ENCODE measurements at regions not wholly inside any gene's neighbourhood (a gene's known extent, or its start where the extent isn't known, plus 50 kb on each side); places are given as distances from the start of the nearest gene placed in this dataset.

GRCh38 chr11:80519596-80520506 is 1079.0 kb upstream of the TENM4 start:
- Histone ChIP-seq H3K27ac (ENCODE audit: extremely low read length, insufficient read depth, low read length) (no peak overlapping the region), H4K20me1 (ENCODE audit: insufficient read depth, low read length) (no peaks in the 10 kb centered on the region), H3K79me2 (ENCODE audit: insufficient read depth, low read length) (no peaks in the 10 kb centered on the region), H3K27me3 (ENCODE audit: control insufficient read depth in 1 of 2, insufficient read depth in 2 of 2, low read length in 2 of 2) (no peaks in the 10 kb centered on the region), H3K4me3 (replicated peaks in 1 of 3; ENCODE audit: insufficient read depth in 1 of 3, low read depth in 2 of 3, low read length in 3 of 3) (no peak overlapping the region), H3K4me2 (ENCODE audit: low read depth, low read length) (no peak overlapping the region), H3K36me3 (replicated peaks in 1 of 2; ENCODE audit: control insufficient read depth in 1 of 2, insufficient read depth in 2 of 2, low read length in 2 of 2) (no peaks in the 10 kb centered on the region), H2AFZ (ENCODE audit: low read length) (no peak overlapping the region), H3K9ac (ENCODE audit: insufficient read depth, low read depth, low read length) (no peak overlapping the region), H3K9me3 (ENCODE audit: low read length) (no peaks in the 10 kb centered on the region), H3K4me1 (ENCODE audit: insufficient read depth, low read length) (no peaks in the 10 kb centered on the region)
- in situ Hi-C loops (cut with HindIII; ENCODE audit: extremely low pct_ligation_motif_present, low pct_unique_long_range_greater_than_20kb): no loop called here
- no peak for DNase-seq (ENCODE audit: low spot score)
- no peak for ATAC-seq
- intact Hi-C loops (cut with micrococcal nuclease; ENCODE audit: unreplicated experiment): no loop called here
- FAIRE-seq: no peak
- ChIA-PET CTCF (ENCODE audit: low intra/inter-chr PET ratio, low total read pairs) (no interaction called here), POLR2A (no interaction called here)
- no TSS peak for BruUV-seq (replicated peaks)
- no peak for TF ChIP-seq ZNF687 (CRISPR knock-in tag; IDR thresholded peaks at IDR 0.05)
- TF ChIP-seq ZFP82 (CRISPR knock-in tag; IDR thresholded peaks at IDR 0.05; ENCODE audit: borderline replicate concordance): no peak
- TF ChIP-seq HNRNPL (IDR thresholded peaks at IDR 0.05; ENCODE audit: low read depth, low read length): no peak
- no peak for TF ChIP-seq PHF8 (CRISPR knock-in tag; IDR thresholded peaks at IDR 0.05)
- TF ChIP-seq ZNF263 (CRISPR knock-in tag; IDR thresholded peaks at IDR 0.05): no peak
- no peak for TF ChIP-seq ZNF772 (CRISPR knock-in tag; IDR thresholded peaks at IDR 0.05)
- no peak for TF ChIP-seq DNMT3B (CRISPR knock-in tag; conservative IDR thresholded peaks at IDR 0.05)
- TF ChIP-seq RFX5 (IDR thresholded peaks at IDR 0.05; ENCODE audit: low read depth, low read length): no peak
- no peak for TF ChIP-seq ZSCAN21 (CRISPR knock-in tag; IDR thresholded peaks at IDR 0.05; ENCODE audit: borderline replicate concordance)
- TF ChIP-seq MIER3 (CRISPR knock-in tag; IDR thresholded peaks at IDR 0.05; ENCODE audit: borderline replicate concordance): no peak
- TF ChIP-seq ZNF577 (CRISPR knock-in tag; IDR thresholded peaks at IDR 0.05; ENCODE audit: borderline replicate concordance, low read depth): no peak
- no peak for TF ChIP-seq NFE2L2 (IDR thresholded peaks at IDR 0.05; ENCODE audit: low read length)
- TF ChIP-seq KLF13 (CRISPR knock-in tag; IDR thresholded peaks at IDR 0.05): no peak
- no peak for TF ChIP-seq SOX5 (CRISPR knock-in tag; IDR thresholded peaks at IDR 0.05; ENCODE audit: borderline replicate concordance)
- TF ChIP-seq ZNF230 (CRISPR knock-in tag; IDR thresholded peaks at IDR 0.05): no peak
- TF ChIP-seq ZBTB1 (CRISPR knock-in tag; IDR thresholded peaks at IDR 0.05; ENCODE audit: borderline replicate concordance): no peak
- no peak for TF ChIP-seq RFXANK (CRISPR knock-in tag; IDR thresholded peaks at IDR 0.05)
- TF ChIP-seq NR0B2 (CRISPR knock-in tag; IDR thresholded peaks at IDR 0.05): no peak
- WGBS (ENCODE audit: low lambda C conversion rate): 10% methylated on average over 7 of the region's 7 CpGs
